ENCODE measurements at regions not wholly inside any gene's neighbourhood (a gene's known extent, or its start where the extent isn't known, plus 50 kb on each side); places are given as distances from the start of the nearest gene placed in this dataset.

DNA sequence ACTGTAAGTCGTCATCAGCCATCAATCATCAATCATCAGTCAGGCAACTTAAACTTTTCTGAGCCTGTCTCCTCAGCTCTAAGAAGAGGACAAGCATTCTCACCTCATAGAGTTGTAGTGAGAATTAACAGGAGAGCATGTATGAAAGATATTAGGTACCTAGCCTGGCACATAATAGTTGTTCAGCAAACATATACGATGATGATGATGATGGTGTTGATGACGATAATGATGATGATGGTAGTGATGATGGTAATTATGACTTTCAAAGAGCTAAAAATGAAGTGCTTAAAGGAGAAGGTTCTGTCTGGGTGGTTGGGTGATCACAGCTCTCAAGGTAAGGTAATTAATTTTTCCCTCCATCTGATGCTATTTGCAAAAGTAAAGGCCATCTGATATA, 55.1 kb upstream of the ADRB1 start:
- TF ChIP-seq, protein P1, sequence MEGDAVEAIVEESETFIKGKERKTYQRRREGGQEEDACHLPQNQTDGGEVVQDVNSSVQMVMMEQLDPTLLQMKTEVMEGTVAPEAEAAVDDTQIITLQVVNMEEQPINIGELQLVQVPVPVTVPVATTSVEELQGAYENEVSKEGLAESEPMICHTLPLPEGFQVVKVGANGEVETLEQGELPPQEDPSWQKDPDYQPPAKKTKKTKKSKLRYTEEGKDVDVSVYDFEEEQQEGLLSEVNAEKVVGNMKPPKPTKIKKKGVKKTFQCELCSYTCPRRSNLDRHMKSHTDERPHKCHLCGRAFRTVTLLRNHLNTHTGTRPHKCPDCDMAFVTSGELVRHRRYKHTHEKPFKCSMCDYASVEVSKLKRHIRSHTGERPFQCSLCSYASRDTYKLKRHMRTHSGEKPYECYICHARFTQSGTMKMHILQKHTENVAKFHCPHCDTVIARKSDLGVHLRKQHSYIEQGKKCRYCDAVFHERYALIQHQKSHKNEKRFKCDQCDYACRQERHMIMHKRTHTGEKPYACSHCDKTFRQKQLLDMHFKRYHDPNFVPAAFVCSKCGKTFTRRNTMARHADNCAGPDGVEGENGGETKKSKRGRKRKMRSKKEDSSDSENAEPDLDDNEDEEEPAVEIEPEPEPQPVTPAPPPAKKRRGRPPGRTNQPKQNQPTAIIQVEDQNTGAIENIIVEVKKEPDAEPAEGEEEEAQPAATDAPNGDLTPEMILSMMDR (IDR thresholded peaks at IDR 0.05; ENCODE audit: borderline replicate concordance, insufficient read depth, low read depth, low read length): no peak
- H3K4me3 ChIP-seq (ENCODE audit: low read depth, low read length): no peak overlapping the region

GRCh38 chr10:113991091-113991860, 52.4 kb upstream of the ADRB1 start:
- TF ChIP-seq, protein P1 (IDR thresholded peaks at IDR 0.05; ENCODE audit: borderline replicate concordance, insufficient read depth, low read depth, low read length): no peak

DNA sequence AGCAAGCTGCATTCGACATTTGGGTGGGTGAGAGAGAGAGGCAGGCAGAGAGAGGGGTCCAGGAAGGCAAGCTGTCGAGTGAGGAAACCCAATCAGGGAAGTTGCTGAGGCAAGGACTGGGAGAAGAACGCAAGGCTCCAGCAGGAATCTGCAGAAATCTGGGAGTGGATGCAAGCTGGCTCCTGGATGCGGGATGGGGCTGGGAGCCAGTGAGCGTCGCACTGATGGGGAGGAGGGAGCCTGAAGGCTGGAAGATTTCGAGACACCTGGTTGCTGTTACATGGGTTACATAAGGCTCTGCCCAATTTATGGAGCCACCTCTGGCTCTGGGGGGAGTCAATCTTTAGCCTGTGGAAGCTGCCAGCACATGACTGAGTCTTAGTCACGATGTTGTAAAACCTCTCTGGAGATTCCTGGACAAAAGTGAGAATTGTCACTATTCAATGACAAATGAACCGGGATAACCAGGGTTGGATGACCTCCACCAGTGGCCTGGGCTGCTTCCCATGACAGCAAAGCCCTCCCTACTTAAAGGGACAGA, 51.1 kb upstream of the ADRB1 start:
- TF ChIP-seq, protein P1 (IDR thresholded peaks at IDR 0.05; ENCODE audit: borderline replicate concordance, insufficient read depth, low read depth, low read length): no peak
- H3K4me3 ChIP-seq (ENCODE audit: low read depth, low read length): no peak overlapping the region

More at GRCh38 chr10:113991091-113991860, 52.4 kb upstream of the ADRB1 start:
- no peak overlapping the region for H3K4me3 ChIP-seq (ENCODE audit: low read depth, low read length)

DNA sequence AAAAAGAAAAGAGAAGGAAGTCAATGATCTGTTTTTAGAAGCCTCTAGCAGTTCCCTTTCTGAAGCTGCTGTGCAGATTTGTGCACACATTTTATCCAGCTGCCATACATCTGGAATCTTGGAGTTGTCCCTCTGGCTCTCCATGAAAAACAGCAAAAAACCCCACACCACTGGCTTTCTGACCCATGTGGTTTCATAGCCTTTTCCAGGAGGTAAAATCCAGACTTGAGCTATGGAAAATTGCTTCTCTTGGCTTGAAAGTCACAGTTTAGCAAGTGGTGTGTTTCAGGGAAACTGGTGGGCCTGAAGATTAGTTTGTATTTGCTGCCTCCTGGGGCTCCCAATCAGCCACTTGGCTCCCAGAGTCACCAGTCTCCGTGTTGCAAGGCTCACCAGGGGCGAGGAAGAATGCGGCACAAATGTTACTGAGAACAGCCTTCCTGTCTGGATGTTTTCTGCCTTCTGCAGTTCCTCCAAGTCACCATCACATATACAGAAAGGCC, 50.1 kb upstream of the ADRB1 start:
- TF ChIP-seq, protein P1 (IDR thresholded peaks at IDR 0.05; ENCODE audit: borderline replicate concordance, insufficient read depth, low read depth, low read length): no peak
- H3K4me3 ChIP-seq (ENCODE audit: low read depth, low read length): no peak overlapping the region

All from GM12875 (cell line).